ENCODE measurements at regions not wholly inside any gene's neighbourhood (a gene's known extent, or its start where the extent isn't known, plus 50 kb on each side); places are given as distances from the start of the nearest gene placed in this dataset.

- TF ChIP-seq DR1 (CRISPR knock-in tag; IDR thresholded peaks at IDR 0.05) (no peak), ZNF883 (CRISPR knock-in tag; IDR thresholded peaks at IDR 0.05; ENCODE audit: not compliant biosample characterization) (no peak), HOXA5 (CRISPR knock-in tag; IDR thresholded peaks at IDR 0.05) (no peak), ZNF331 (CRISPR knock-in tag; IDR thresholded peaks at IDR 0.05) (no peak), SOX6 (IDR thresholded peaks at IDR 0.05) (no peak), SOX6 (CRISPR knock-in tag; IDR thresholded peaks at IDR 0.05) (peak; percentile 88), MNT (IDR thresholded peaks at IDR 0.05) (no peak), ZSCAN20 (CRISPR knock-in tag; IDR thresholded peaks at IDR 0.05; ENCODE audit: borderline replicate concordance) (no peak), ZNF12 (CRISPR knock-in tag; IDR thresholded peaks at IDR 0.05) (peak; percentile 22; the same call in 1 of the 2 replicates), DPF2 (CRISPR knock-in tag; IDR thresholded peaks at IDR 0.05; ENCODE audit: borderline replicate concordance, low read depth) (no peak), ZNF75D (CRISPR knock-in tag; IDR thresholded peaks at IDR 0.05; ENCODE audit: borderline replicate concordance) (no peak), KDM5A (IDR thresholded peaks at IDR 0.05; ENCODE audit: borderline replicate concordance, low read length) (no peak), HOXA7 (CRISPR knock-in tag; IDR thresholded peaks at IDR 0.05) (no peak), ATF6 (CRISPR knock-in tag; conservative IDR thresholded peaks at IDR 0.05) (no peak), ZFAT (CRISPR knock-in tag; conservative IDR thresholded peaks at IDR 0.05) (no peak), E2F2 (CRISPR knock-in tag; IDR thresholded peaks at IDR 0.05; ENCODE audit: borderline replicate concordance) (no peak), SSRP1 (CRISPR knock-in tag; IDR thresholded peaks at IDR 0.05) (0 out of 2 replicates have a peak, but pooled peaks have one; percentile 32), HDAC2 (CRISPR knock-in tag; IDR thresholded peaks at IDR 0.05) (0 out of 2 replicates have a peak, but pooled peaks have one; percentile 39), ARID5B (CRISPR knock-in tag; IDR thresholded peaks at IDR 0.05) (peak; percentile 88), KLF6 (CRISPR knock-in tag; IDR thresholded peaks at IDR 0.05) (no peak), TRIM24 (CRISPR knock-in tag; IDR thresholded peaks at IDR 0.05) (0 out of 2 replicates have a peak, but pooled peaks have one; percentile 52), ASH2L (IDR thresholded peaks at IDR 0.05; ENCODE audit: insufficient read length, low read depth, low read length) (no peak), SALL2 (CRISPR knock-in tag; IDR thresholded peaks at IDR 0.05) (no peak), ZNF615 (CRISPR knock-in tag; IDR thresholded peaks at IDR 0.05; ENCODE audit: borderline replicate concordance) (no peak), MEIS2 (CRISPR knock-in tag; IDR thresholded peaks at IDR 0.05) (no peak)
Measured at GRCh38 chr15:96254173-96254572, 76.3 kb upstream of the NR2F2 start (continued).
